GM19452 (cell line): ENCODE measurements at regions not wholly inside any gene's neighbourhood (a gene's known extent, or its start where the extent isn't known, plus 50 kb on each side); places are given as distances from the start of the nearest gene placed in this dataset.

Source experiments
- ATAC-seq: cut with Tn5 transposase; IDR thresholded peaks from one replicate; pipeline ENCODE4 v1.9.1; 2021; ENCODE audit not compliant: unreplicated experiment

GRCh38 chr15:46178138-46178537, 543.3 kb downstream of the SQOR start:
- no peak for ATAC-seq

DNA sequence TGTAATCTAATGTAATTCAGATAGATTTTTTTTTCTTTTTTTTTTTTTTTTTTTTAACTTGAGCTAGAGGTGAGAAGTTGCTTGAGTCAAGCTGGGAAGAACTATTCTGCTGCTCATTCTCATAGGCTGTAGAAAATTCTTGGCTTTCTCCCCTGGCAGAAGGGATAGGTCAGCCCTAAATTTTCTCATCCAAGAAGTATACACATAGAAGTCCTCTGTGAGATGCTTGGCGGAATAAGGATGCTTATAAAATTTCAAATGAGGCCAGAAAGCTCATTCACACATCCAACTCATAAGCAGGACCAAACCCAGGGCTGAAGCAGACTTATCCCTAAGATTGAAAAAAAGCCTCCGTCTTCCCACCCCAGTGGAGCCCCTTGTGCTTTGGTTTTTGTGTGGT, 572.5 kb downstream of the SQOR start:
- ATAC-seq = no peak

DNA sequence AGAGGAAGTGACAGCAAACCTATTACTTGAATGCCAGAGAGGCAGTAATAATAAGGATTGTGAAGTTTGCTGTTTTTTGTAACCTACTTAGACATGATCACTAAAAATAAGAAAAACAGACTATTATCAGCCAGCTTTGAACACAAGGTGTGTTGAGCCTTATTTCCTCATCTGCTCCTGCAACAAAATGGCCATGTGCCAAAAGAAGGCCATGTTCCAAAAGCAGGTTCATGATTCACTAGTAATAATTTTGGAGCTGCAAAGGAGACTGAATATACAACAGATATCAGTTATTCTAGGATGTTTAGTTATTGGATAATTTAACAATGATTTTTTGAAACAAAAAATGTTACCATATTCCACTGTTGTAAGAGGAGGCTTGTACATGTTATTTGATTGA, 578.7 kb downstream of the SQOR start:
- no peak for ATAC-seq

GRCh38 chr15:46222826-46223225, 588.0 kb downstream of the SQOR start:
- no peak for ATAC-seq

GRCh38 chr15:46229263-46229662, 594.4 kb downstream of the SQOR start:
- ATAC-seq = no peak

GRCh38 chr15:46231786-46232185, 597.0 kb downstream of the SQOR start:
- no peak for ATAC-seq

DNA sequence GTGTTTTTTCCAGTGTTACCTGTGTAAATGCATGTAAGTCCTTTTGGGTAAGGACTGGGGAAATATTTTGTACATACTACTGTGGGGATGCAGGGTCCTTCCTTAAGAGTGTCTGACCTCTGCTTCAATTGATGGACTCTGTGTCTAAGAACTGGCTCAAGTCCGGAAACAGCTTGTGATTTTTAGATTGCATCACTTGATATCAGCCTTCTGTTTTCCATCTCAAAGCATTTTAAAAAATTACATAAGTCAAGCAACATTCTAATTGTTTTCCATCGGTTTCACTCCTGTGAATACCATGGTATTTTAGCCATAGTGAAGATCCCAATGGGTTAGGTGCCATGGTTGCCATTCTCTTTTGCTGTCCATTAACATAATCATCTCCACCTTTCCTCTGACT, 597.6 kb downstream of the SQOR start:
- no peak for ATAC-seq

- no peak for ATAC-seq
Measured at GRCh38 chr15:46242935-46243334, 608.1 kb downstream of the SQOR start.

DNA sequence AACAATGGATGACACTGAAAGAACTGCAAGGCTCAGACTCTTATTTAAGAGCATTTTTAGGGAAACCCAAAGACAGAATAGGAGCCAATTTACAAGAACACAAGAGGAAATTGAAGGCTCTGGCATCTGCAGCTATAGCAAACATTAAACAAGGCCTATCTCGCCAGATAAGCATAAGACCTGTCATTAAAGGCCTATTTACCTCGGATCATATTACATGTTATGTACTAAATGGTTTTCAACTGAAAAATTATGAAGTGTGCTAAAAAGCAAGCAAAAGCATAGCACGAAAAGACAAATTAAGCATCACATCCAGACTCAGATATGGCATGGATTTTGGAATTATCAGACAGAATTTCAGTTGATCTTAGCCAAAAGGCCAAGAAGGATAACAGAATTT, 617.1 kb downstream of the SQOR start:
- ATAC-seq = no peak

- no peak for ATAC-seq
Measured at GRCh38 chr15:46258056-46258455, 623.2 kb downstream of the SQOR start.

DNA sequence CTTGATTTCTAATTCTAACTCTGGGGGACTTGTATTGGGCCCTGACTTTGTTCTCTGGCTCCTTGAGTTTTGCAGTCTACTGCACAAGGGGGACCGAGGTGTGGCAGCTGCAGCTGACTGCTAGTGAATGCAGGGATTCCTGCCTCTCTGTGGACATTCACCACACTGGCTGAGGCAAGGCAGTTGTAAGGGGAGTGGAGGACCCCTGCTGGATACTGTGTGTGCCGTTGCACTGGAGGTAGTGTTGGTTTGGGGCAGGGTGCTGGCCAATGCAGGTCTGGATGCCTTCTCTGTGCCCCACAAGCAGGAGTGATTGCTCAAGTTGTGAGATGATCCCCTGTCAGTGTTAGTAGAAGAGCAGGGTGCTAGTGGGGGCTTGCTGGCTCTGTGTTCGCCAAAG, 626.1 kb downstream of the SQOR start:
- ATAC-seq = no peak

- ATAC-seq = no peak
Measured at GRCh38 chr15:46265664-46266347, 631.0 kb downstream of the SQOR start.

DNA sequence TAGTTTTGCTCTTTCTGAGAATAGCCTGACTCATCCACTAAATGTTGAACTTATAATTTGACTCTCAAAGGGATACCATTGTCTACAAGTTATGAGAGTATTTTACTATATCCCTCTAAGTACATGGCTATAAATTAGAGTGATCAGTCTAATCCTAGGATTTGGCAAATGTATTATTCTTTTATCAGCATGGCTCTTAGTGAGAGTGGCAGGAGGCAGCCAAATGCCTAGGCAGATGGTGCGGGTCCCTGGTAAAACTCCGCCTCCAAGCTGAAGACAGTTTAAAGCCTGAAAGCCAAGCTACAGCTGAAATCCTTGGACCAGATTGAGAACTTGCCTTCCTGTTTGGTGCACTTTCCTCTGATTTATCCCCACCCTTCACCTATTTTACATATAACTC, 631.8 kb downstream of the SQOR start:
- no peak for ATAC-seq

DNA sequence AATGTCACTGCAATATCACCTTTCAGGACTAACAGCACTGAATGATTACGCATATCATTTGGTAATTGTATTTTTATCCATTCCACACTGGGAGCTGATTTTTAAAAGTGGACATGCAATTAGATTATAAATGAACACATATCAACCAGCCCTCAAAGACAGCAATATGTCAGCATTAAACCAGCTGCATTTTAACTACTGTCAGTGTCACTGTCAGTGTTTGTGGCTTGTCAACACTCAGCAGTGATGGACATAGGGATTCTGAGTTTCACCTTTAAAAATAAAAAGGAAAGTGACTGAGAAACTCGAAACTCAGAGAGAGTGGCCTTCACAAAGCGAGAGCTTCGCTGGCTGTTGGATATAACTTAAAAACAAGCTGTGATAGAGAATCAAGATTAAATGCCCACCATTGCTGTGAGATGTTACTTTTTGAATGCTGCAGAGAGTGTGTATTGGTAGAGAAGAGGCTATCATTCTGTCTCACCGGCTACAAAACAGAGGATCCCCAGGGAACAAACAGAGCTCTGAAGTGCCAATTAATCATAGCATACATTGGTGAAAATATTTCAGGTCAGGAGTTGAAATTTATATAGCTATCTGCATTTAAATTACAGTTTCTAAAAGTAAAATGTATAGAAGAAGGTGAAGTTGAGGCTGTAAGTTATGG, 635.8 kb downstream of the SQOR start:
- no peak for ATAC-seq

GRCh38 chr15:46275701-46276100, 640.9 kb downstream of the SQOR start:
- no peak for ATAC-seq

DNA sequence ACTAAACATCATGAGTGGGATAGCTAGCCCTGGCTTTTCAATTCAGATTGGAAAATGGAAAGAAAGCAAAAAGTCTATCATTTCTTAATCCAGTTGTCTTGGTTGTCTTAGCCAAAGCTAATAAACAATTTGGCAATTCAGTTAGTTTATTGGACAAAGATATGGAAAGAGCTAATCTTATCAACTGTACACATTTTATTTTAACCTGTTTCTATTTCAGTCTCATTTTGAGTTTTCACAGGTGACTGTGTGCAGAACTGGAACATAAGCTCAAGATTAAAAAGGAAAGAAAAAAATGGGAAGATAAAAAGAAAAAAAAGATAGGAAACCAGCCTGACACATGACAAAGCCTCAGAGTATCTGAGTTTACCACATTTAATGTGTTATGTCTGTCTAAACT, 642.6 kb downstream of the SQOR start:
- no peak for ATAC-seq

- ATAC-seq = no peak
Measured at GRCh38 chr15:46278062-46278461, 643.2 kb downstream of the SQOR start.

- ATAC-seq = no peak
Measured at GRCh38 chr15:46278486-46279090, 643.8 kb downstream of the SQOR start.

GRCh38 chr15:46280762-46281542, 646.1 kb downstream of the SQOR start:
- ATAC-seq = no peak

DNA sequence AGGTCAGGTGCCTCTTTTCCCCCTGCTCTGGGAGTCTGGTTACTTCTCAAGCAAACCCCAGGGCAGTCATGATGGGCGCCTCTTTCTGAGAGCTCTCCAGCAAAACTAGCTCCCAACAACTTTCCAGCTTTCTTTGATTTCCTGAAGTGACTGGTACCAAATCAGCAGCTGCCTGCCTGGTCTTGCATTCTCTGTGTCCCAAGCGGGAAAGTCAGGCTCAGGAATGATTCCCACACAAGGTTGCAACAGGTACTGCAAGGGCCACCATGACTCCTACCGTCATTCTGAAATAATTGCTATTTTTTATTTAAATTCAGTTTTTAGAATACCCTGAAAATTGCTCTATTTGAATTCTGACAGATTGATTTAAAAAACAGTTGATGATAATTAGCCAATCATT, 658.7 kb downstream of the SQOR start:
- no peak for ATAC-seq

DNA sequence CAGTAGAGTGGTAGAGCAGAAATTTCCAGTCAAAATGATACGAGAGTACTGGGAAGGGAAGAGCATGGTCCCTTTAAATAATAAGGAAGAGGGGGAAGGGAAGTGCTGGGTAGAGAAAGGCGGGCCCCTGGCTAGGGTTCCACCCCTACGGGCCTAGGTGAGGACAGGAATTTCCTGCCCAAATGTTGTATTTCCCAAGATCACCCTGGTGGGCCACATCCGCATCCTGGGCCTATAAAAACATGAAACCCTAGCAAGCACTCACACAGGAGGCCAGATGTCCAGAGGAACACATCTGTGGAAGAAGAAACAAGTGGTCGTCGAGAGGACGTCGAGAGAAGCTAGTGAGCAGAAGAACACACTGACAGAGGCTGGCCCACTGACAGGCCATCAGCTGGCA, 661.2 kb downstream of the SQOR start:
- no peak for ATAC-seq

DNA sequence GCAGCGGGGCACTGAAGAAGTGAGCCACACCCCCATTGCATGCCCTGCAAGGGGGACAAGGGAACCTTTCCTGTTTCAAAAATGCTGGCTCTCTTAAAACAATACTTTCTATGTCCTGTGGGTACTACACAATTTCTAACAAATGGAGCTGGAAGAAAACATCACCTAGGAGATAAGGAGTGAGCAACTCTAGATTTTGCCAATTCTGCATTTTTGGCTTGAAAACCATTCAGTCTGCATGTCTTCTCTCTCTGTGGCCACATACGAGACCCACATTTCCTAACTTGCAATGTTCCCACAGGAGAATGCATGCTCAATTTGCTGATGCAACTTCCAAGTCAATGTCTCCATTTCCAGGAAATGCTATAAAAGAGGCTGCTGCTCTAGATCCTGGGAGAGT, 662.0 kb downstream of the SQOR start:
- no peak for ATAC-seq
